ENCODE measurements at regions not wholly inside any gene's neighbourhood (a gene's known extent, or its start where the extent isn't known, plus 50 kb on each side); places are given as distances from the start of the nearest gene placed in this dataset.
"Not testable (repeated sequence)": the region's sequence is repeated elsewhere in the genome, so short reads cannot be mapped to it uniquely, and the experiment has no call there.

- DNase-seq, result no peak
These were observed 51.1 kb upstream of the CRY1 start for GRCh38 chr12:107144441-107144840.

DNA sequence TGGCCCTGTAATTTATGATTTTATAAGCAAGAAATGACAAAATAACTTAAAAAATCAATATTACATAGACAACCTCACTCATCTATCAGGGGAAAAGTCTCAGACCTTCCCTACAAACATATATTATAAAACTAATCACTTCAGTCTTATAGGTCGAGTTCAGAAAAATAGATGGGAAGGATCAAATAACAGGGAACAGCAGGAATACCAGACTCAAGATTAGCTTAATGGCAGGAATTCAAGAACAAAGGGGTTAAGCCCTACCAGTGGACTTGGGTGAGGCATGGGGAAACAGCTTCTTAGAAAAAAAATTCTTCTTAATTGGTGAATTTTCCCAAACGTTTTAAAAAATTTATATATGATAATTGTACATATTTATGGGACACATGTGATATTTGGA lies 51.6 kb upstream of the CRY1 start:
- no peak for DNase-seq

DNA sequence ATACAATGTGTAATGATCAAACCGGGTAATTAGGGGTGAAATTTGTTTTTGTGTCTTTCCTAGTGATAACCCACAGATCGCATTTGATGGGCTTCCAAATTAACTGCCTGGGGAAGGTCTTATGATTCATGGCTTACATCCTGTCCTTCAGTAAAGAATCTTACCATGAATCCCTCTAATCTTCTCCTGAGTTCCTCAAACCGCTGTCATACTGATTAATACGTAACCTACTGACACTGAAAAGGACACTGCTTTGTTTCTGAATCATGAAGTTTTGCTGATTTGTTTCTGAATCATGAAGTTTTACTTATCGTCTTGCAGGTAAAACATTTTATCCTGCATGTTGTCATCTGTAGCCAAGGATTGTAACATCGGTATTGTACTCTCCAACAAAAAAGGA lies 52.0 kb upstream of the CRY1 start:
- DNase-seq, result no peak

GRCh38 chr12:107148107-107148506 lies 54.8 kb upstream of the CRY1 start:
- DNase-seq, result no peak

- DNase-seq, result no peak
These were observed 59.0 kb upstream of the CRY1 start for GRCh38 chr12:107152315-107152714.

GRCh38 chr12:107159384-107159900 lies 66.1 kb upstream of the CRY1 start:
- no peak for DNase-seq

DNA sequence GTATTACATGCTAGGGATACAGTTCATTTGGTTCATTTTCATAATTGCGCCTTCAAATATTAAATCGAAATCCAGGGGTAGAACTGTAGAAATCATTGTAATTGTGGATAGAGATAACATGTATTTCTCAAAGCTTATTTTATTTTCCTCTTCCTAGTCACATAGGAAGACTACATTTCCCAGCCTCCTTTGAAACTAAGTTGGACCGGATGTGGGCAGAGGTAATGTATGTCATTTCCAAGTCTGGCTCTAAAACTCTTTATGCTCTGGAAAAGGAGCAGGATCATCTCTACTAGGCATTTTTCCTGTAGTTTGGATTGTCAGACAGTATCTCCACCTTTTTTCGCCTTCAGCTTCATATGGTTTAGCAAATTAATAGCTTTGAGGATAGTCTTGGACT lies 70.1 kb upstream of the CRY1 start:
- no peak for DNase-seq

- DNase-seq, result no peak
These were observed 71.0 kb upstream of the CRY1 start for GRCh38 chr12:107164392-107164791.

GRCh38 chr12:107165581-107165980 lies 72.2 kb upstream of the CRY1 start:
- no peak for DNase-seq

GRCh38 chr12:107167756-107168155 lies 74.4 kb upstream of the CRY1 start:
- no peak for DNase-seq

DNA sequence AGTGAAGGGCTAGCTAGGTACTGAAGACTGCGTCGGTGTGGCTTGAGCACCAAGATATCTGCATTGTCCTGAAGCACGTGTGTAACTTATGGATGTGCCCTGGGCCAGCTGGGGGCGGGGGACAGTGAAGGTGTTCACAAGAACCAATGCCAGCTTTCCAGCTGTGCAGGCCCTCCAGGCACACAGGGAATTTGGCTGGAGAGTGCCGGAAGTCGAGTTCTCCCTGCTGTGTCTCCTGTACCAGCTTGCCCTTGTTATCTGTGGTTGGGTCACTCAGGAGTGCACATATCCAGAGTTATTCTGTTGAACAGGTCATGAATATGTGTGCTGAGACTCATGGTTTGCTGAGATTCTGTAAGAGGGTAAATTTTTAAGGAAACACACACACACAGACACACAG lies 75.9 kb upstream of the CRY1 start:
- no peak for DNase-seq

GRCh38 chr12:107178776-107179175 lies 85.4 kb upstream of the CRY1 start:
- DNase-seq, result no peak

- no peak for DNase-seq
These were observed 86.5 kb upstream of the CRY1 start for GRCh38 chr12:107179871-107180270.

GRCh38 chr12:107180272-107180671 lies 86.9 kb upstream of the CRY1 start:
- DNase-seq, result no peak

DNA sequence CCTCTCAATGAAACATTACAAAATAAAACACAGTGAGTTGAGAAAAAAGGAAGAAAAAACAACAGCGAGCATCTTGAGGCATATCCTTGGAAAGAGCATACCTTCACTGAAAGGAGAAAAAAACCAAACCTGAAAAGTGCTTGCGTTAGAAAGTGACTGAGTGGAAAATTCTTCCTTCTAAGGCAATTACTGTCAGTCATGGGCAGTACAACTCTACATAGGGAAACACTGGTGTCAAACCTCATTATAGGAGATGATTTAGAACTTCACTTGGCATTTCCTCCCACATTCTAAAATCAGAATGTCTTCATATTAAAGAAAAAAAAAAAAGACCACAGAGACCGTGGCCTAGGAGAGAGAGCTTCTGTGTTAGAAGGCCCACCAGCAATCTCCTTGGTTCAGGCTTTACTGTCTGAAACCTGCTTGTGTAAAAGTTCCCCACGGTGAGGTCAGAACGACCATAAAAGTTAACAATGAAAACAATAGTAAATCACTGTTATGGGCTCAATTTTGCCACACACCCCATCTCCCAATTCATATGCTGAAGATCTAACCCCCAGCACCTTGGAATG lies 91.1 kb upstream of the CRY1 start:
- DNase-seq, result no peak

DNA sequence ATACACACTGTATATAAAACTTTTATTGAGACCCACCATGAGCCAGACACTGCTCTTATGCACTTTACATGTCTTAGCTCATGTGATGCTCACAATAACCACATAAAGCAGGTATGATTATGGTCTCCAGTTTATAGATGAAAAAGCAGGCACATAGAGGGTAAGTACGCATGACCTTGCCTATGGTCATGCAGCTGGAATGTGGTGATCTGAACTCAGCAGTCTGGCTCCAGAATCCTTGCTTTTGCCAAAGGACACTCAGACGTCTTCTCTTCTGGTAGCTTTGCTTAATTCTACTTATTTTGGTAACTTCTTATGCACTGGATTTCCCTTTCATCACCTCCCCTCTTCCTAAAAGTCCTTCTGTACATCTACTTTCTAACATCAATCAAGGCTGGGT lies 103.3 kb upstream of the CRY1 start:
- no peak for DNase-seq

- no peak for DNase-seq
These were observed 107.0 kb upstream of the CRY1 start for GRCh38 chr12:107200394-107200793.

GRCh38 chr12:107207931-107208525 lies 114.7 kb upstream of the CRY1 start:
- no peak for DNase-seq

GRCh38 chr12:107209700-107210099 lies 116.4 kb upstream of the CRY1 start:
- DNase-seq, result not testable (repeated sequence)

- not testable (repeated sequence) for DNase-seq
These were observed 121.0 kb upstream of the CRY1 start for GRCh38 chr12:107214373-107214773.

DNA sequence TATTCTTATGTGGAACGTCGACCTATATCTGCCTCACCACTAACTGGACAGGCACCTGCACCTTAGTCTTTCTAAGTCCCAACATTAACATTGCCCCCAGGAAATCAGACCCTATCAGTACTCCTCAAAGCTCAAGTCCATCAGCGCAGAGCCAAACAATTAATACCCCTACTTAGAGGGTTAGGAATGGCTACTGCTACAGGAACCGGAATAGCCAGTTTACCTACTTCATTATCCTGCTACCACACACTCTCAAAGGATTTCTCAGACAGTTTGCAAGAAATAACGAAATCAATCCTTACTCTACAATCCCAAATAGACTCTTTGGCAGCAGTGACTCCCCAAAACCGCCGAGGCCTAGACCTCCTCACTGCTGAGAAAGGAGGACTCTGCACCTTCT lies 123.1 kb upstream of the CRY1 start:
- not testable (repeated sequence) for DNase-seq

DNA sequence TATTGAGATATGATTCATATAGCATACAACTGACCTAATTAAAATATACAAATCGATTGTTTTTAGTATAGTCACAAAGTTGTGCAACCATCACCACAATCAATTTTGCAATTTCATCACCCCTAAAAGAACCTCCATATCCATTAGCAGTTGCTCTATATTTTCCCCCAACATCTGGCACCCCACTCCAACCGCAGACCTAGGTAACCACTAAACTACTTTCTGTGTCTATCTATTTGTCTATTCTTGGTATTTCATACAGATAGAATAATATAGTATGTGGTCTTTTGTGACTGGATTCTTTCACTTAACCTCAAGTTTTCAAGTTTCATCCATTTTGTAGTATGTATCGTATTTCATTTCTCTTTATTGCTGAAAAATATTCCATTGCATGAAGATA lies 126.0 kb upstream of the CRY1 start:
- no peak for DNase-seq

DNA sequence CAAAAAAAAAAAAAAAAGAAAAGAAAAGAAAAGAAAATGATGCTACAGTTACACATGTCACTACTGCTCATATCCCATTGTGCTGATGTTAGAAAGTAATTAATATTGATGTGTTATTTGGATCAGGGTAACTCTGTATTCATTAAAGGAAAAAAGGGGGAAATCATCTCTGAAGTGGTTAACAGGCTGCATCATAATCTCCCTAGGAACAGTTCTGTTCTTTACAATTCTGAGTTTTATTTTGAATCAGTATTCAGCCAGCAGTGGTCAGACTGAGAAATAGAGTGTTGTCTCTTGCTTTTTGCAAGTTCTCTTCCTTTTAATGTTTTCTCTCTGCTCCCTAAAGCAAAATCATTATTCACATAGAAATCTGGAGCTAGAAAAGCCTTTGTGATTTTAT lies 128.6 kb upstream of the CRY1 start:
- DNase-seq, result no peak

DNA sequence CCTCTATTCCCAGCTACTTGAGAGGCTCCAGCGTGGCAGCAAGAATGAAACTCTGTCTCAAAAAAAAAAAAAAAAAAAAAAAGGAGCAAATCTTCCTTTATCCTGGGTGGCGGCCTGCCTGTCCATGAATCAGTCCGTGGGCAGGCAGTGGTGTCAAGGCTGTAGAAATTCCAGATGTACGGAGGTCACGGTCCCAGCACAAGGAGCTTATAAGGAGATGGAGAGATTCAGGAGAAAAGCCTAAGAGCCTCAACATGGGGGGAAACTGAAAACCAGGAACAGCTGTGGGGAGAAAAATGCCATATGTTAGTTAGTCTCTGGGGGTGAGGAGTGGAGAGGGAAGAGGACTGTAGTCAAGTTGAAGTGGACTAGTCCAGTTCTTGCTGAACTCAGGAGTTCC lies 130.5 kb upstream of the CRY1 start:
- no peak for DNase-seq

DNA sequence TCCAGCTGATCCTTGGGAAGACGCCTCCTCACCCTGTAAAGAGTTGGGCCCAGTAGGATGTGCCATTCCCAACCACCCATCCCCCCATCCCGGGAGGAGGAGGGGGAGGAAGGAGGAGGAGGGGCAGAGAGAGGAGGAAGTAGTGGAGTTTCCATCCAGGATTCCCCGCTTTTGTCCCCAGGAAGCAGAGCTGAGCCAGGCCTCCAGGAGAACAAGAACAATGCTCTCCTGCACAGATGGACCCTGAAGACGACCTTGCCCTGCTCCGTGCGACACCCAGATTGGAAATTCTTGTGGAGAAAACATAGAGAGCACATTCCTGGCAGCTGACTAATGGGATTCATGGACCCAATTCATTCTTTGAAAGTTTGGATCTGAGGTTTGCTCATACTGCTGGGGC lies 132.3 kb upstream of the CRY1 start:
- DNase-seq, result no peak

Measured in OCI-M1 (cell line).